ENCODE measurements at regions not wholly inside any gene's neighbourhood (a gene's known extent, or its start where the extent isn't known, plus 50 kb on each side); places are given as distances from the start of the nearest gene placed in this dataset.

DNA sequence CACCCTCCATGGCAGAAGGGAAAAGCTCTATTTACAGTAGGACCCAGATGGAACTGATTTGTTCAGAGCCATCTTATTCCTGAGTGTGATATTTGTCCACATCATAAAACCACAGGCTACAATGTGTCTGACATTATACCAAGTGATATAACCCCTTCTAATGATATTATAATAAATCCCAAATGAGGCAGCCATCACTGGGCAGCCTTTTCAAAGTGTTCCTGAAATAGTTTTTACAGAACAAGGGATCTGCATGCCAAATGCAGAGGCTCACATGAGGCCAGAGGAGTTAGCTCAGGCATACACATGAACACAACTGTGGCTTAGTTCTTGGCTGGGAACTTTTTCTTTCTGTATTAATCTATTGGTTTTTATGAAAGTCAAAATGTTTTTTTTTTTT, 207.7 kb downstream of the MAFB start:
- Mint-ChIP-seq H3K27me3 (ENCODE audit: unreplicated experiment) (no peaks in the 10 kb centered on the region), H3K4me1 (ENCODE audit: low read depth, unreplicated experiment) (no peaks in the 10 kb centered on the region), H3K36me3 (ENCODE audit: unreplicated experiment) (no peaks in the 10 kb centered on the region), H3K9me3 (ENCODE audit: unreplicated experiment) (no peaks in the 10 kb centered on the region), H3K27ac (ENCODE audit: unreplicated experiment) (no peak overlapping the region), H3K4me3 (ENCODE audit: unreplicated experiment) (no peak overlapping the region)
- DNase-seq: no peak
- TF ChIP-seq, protein P1, sequence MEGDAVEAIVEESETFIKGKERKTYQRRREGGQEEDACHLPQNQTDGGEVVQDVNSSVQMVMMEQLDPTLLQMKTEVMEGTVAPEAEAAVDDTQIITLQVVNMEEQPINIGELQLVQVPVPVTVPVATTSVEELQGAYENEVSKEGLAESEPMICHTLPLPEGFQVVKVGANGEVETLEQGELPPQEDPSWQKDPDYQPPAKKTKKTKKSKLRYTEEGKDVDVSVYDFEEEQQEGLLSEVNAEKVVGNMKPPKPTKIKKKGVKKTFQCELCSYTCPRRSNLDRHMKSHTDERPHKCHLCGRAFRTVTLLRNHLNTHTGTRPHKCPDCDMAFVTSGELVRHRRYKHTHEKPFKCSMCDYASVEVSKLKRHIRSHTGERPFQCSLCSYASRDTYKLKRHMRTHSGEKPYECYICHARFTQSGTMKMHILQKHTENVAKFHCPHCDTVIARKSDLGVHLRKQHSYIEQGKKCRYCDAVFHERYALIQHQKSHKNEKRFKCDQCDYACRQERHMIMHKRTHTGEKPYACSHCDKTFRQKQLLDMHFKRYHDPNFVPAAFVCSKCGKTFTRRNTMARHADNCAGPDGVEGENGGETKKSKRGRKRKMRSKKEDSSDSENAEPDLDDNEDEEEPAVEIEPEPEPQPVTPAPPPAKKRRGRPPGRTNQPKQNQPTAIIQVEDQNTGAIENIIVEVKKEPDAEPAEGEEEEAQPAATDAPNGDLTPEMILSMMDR (IDR thresholded peaks at IDR 0.05; ENCODE audit: partially characterized antibody, unreplicated experiment): no peak

DNA sequence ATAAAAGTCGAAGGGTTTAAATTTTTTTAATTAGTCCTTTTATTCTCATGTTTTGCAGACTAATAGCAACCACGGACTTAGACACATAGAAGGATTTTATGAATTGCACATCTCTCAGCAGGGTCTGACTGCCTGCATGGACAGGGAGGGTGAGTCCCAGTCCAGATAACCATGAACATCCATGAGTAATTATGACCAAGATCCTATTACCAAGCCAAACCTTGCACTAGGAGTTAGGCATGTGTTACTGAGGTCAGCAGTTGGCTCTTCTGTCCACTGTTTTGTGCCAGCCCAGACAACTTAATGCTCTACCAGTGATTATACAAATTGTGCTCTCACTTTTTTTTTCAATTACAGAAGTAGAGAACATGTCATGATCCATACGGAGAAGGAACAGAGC, 211.2 kb downstream of the MAFB start:
- Mint-ChIP-seq H3K9me3 (ENCODE audit: unreplicated experiment) (no peaks in the 10 kb centered on the region), H3K27me3 (ENCODE audit: unreplicated experiment) (no peaks in the 10 kb centered on the region), H3K4me1 (ENCODE audit: low read depth, unreplicated experiment) (no peaks in the 10 kb centered on the region), H3K36me3 (ENCODE audit: unreplicated experiment) (no peaks in the 10 kb centered on the region), H3K4me3 (ENCODE audit: unreplicated experiment) (no peak overlapping the region), H3K27ac (ENCODE audit: unreplicated experiment) (no peak overlapping the region)
- TF ChIP-seq, protein P1 (IDR thresholded peaks at IDR 0.05; ENCODE audit: partially characterized antibody, unreplicated experiment): no peak
- no peak for DNase-seq

DNA sequence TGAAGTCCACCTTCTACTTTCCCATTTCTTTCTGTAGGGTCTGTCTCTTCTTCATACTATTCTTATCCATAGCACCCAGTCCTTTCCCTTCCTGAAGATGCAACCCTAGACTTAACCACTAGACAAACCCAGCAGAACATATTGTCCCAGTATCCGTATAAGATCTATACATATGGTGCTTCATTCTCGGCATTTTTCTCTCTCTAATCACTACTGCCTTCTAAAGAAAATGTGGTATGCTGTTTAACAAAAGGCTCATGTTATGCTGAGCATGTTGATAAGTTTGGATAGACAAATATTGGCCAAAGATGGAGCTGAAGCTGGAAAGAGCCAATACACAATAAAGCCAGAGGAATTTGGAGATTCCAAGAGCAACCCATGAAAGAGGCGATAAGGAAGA, 212.6 kb downstream of the MAFB start:
- no peaks in the 10 kb centered on the region for H3K27me3 Mint-ChIP-seq (ENCODE audit: unreplicated experiment)
- H3K27ac Mint-ChIP-seq (ENCODE audit: unreplicated experiment): no peak overlapping the region
- no peaks in the 10 kb centered on the region for H3K36me3 Mint-ChIP-seq (ENCODE audit: unreplicated experiment)
- no peaks in the 10 kb centered on the region for H3K4me1 Mint-ChIP-seq (ENCODE audit: low read depth, unreplicated experiment)
- H3K4me3 Mint-ChIP-seq (ENCODE audit: unreplicated experiment): no peak overlapping the region
- TF ChIP-seq, protein P1 (IDR thresholded peaks at IDR 0.05; ENCODE audit: partially characterized antibody, unreplicated experiment): no peak
- no peaks in the 10 kb centered on the region for H3K9me3 Mint-ChIP-seq (ENCODE audit: unreplicated experiment)
- no peak for DNase-seq

DNA sequence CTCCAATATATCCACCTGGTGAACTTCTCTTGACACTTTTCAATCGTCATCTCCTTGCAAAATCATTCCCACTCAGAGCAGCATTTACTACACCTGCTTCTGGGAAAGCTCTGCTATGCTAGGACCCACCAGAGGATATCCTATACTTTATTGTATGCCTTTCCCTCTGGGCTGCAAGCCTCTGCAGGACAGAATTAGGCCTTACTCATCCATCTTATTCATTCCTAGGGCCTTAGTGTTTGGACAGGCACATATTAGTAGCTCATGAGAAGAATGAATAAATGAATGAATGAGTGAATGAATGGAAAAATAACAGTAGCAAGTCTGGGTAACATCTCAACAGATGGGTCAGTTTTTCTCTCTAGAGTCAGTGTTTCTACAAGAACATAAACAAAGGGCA, 216.1 kb downstream of the MAFB start:
- Mint-ChIP-seq H3K4me1 (ENCODE audit: low read depth, unreplicated experiment) (no peaks in the 10 kb centered on the region), H3K4me3 (ENCODE audit: unreplicated experiment) (no peak overlapping the region), H3K27ac (ENCODE audit: unreplicated experiment) (no peak overlapping the region), H3K9me3 (ENCODE audit: unreplicated experiment) (no peaks in the 10 kb centered on the region), H3K27me3 (ENCODE audit: unreplicated experiment) (peaks cover 2% of the 10 kb centered on the region), H3K36me3 (ENCODE audit: unreplicated experiment) (no peaks in the 10 kb centered on the region)
- TF ChIP-seq, protein P1 (IDR thresholded peaks at IDR 0.05; ENCODE audit: partially characterized antibody, unreplicated experiment): no peak
- DNase-seq: no peak

DNA sequence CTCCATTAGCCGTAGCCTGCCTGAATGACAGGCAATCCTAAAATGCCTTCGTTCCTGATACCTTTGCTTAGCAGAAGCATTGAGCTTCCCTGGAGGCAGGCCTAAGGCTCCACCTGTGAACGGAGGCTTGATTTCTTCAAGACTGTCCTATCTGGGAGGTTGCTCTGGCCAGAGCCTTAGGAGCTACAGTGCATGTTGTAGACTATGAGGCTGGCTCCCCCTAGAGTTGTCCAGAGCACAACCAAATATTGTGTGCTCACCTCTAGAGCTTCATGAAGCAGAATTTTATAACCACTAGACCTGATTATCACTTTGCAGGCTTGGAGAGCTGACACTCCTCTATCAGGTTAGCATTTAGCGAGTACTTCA, 217.8 kb downstream of the MAFB start:
- H3K27ac Mint-ChIP-seq (ENCODE audit: unreplicated experiment): no peak overlapping the region

More for the DNA sequence above, 217.8 kb downstream of the MAFB start:
- DNase-seq: no peak
- peaks cover 4% of the 10 kb centered on the region for H3K27me3 Mint-ChIP-seq (ENCODE audit: unreplicated experiment)
- no peaks in the 10 kb centered on the region for H3K4me1 Mint-ChIP-seq (ENCODE audit: low read depth, unreplicated experiment)
- TF ChIP-seq, protein P1 (IDR thresholded peaks at IDR 0.05; ENCODE audit: partially characterized antibody, unreplicated experiment): no peak
- peaks cover 3% of the 10 kb centered on the region for H3K9me3 Mint-ChIP-seq (ENCODE audit: unreplicated experiment)
- H3K4me3 Mint-ChIP-seq (ENCODE audit: unreplicated experiment): no peak overlapping the region
- no peaks in the 10 kb centered on the region for H3K36me3 Mint-ChIP-seq (ENCODE audit: unreplicated experiment)

Measured in glutamatergic neuron (in vitro differentiated cells).